Caco-2 (cell line): ENCODE measurements at regions not wholly inside any gene's neighbourhood (a gene's known extent, or its start where the extent isn't known, plus 50 kb on each side); places are given as distances from the start of the nearest gene placed in this dataset.

Experiments used
- BruUV-seq: library from RNA; stranded (reverse); fragments of 400-500 nt; replicated peaks from 2 replicates; lab custom pipeline; 2021; lab: Mats Ljungman, UMichigan
- CTCF ChIA-PET: fragments of 300-600 bp; sonication (Branson Sonifier 250); formaldehyde crosslinking; loops from one replicate; lab custom pipeline; 2022; ENCODE audit warnings: antibody characterized with exemption; lab: Charles Lee
- POLR2A ChIA-PET: fragments of 300-600 bp; sonication (Branson Sonifier 250); formaldehyde crosslinking; loops from one replicate; lab custom pipeline; 2022; ENCODE audit warnings: antibody characterized with exemption; lab: Charles Lee
- DNase-seq, 2 experiments: peaks; one replicate each; pipeline versions ENCODE4 v3.0.0 to v3.0.0-alpha.2; 2020 to 2022
- H3K27me3 ChIP-seq: replicated peaks from 2 replicates; pipeline ENCODE4 v1.6.0; 2011; ENCODE audit warnings: low read length; ENCODE audit not compliant: control insufficient read depth, insufficient read depth
- H3K36me3 ChIP-seq: 2 replicates; pipeline ENCODE4 v1.5.1; 2011; ENCODE audit warnings: low read length; ENCODE audit not compliant: control insufficient read depth, insufficient read depth
- H3K4me1 ChIP-seq: fragments of 250-450 bp; sonication (Bioruptor Pico); 2 replicates; pipeline ENCODE4 v1.5.1; 2020; ENCODE audit warnings: mild to moderate bottlenecking
- H3K4me3 ChIP-seq: 2 replicates; pipeline ENCODE4 v1.5.1; 2011; ENCODE audit warnings: low read depth, mild to moderate bottlenecking, control low read depth, low read length
- H3K9me3 ChIP-seq: fragments of 250-450 bp; sonication (Bioruptor Pico); 2 replicates; pipeline ENCODE4 v1.5.1; 2020; ENCODE audit warnings: mild to moderate bottlenecking, moderate library complexity
- H3K27ac Mint-ChIP-seq: one replicate; pipeline ENCODE4 v1.8.0; 2022; ENCODE audit warnings: mixed read lengths; ENCODE audit not compliant: unreplicated experiment
- H3K27me3 Mint-ChIP-seq: one replicate; pipeline ENCODE4 v1.8.0; 2022; ENCODE audit warnings: mixed read lengths; ENCODE audit not compliant: insufficient read depth, unreplicated experiment
- H3K36me3 Mint-ChIP-seq: one replicate; pipeline ENCODE4 v1.8.0; 2022; ENCODE audit warnings: mild to moderate bottlenecking, mixed read lengths; ENCODE audit not compliant: insufficient read depth, unreplicated experiment
- H3K4me1 Mint-ChIP-seq: one replicate; pipeline ENCODE4 v1.8.0; 2022; ENCODE audit warnings: low read depth, mixed read lengths; ENCODE audit not compliant: unreplicated experiment
- H3K4me3 Mint-ChIP-seq: one replicate; pipeline ENCODE4 v1.8.0; 2022; ENCODE audit warnings: mild to moderate bottlenecking, moderate library complexity, mixed read lengths; ENCODE audit not compliant: unreplicated experiment
- H3K9me3 Mint-ChIP-seq: one replicate; pipeline ENCODE4 v1.8.0; 2022; ENCODE audit warnings: mixed read lengths; ENCODE audit not compliant: unreplicated experiment
- CTCF ChIP-seq, 2 experiments: fragments of 200-600 bp in 1 of 2; IDR thresholded peaks; 1 replicate in 1 of 2; 2 replicates in 1 of 2; pipeline versions ENCODE4 v1.5.1 to v1.8.0; 2011 to 2022; ENCODE audit warnings: antibody characterized with exemption in 1 of 2, control low read depth in 1 of 2, inconsistent platforms in 1 of 2, low read depth in 1 of 2, low read length in 1 of 2, mild to moderate bottlenecking in 1 of 2, moderate library complexity in 1 of 2; ENCODE audit not compliant: insufficient read depth in 1 of 2, severe bottlenecking in 1 of 2, unreplicated experiment in 1 of 2
- intact Hi-C: fragments of 100-400 bp; cut with micrococcal nuclease; formaldehyde crosslinking; loops from one replicate; pipeline ENCODE4 v1.10.0; 2022; ENCODE audit not compliant: unreplicated experiment

- no peak overlapping the region for H3K4me3 ChIP-seq
- Mint-ChIP-seq H3K9me3 (no peaks in the 10 kb centered on the region), H3K27ac (no peak overlapping the region), H3K4me1 (no peaks in the 10 kb centered on the region), H3K4me3 (no peak overlapping the region), H3K27me3 (no peaks in the 10 kb centered on the region), H3K36me3 (no peaks in the 10 kb centered on the region)
- no peaks in the 10 kb centered on the region for H3K27me3 ChIP-seq
- ChIA-PET POLR2A (no interaction called here), CTCF (no interaction called here)
- H3K9me3 ChIP-seq: no peaks in the 10 kb centered on the region; the same call in 1 of the 2 replicates
- no peak for TF ChIP-seq CTCF (IDR thresholded peaks at IDR 0.05; ENCODE audit: insufficient read depth in 1 of 2, low read depth in 1 of 2, low read length in 1 of 2, severe bottlenecking in 1 of 2, unreplicated experiment in 1 of 2)
- no TSS peak for BruUV-seq
- no peaks in the 10 kb centered on the region for H3K4me1 ChIP-seq
- H3K36me3 ChIP-seq: no peaks in the 10 kb centered on the region
- DNase-seq: no peak
- intact Hi-C loops: no loop called here
Measured at GRCh38 chr7:20952916-20953315, 166.2 kb upstream of the SP8 start.

GRCh38 chr7:20954711-20955619 is 168.3 kb upstream of the SP8 start:
- intact Hi-C loops: no loop called here

GRCh38 chr7:20958572-20958971 is 171.9 kb upstream of the SP8 start:
- no peaks in the 10 kb centered on the region for H3K27me3 ChIP-seq
- H3K36me3 Mint-ChIP-seq: no peaks in the 10 kb centered on the region
- no peak overlapping the region for H3K4me3 ChIP-seq
- no peak overlapping the region for H3K4me3 Mint-ChIP-seq
- H3K27me3 Mint-ChIP-seq: no peaks in the 10 kb centered on the region
- TF ChIP-seq CTCF (IDR thresholded peaks at IDR 0.05; ENCODE audit: insufficient read depth in 1 of 2, low read depth in 1 of 2, low read length in 1 of 2, severe bottlenecking in 1 of 2, unreplicated experiment in 1 of 2): no peak
- ChIA-PET POLR2A (no interaction called here), CTCF (no interaction called here)
- H3K36me3 ChIP-seq: no peaks in the 10 kb centered on the region
- no TSS peak for BruUV-seq
- peaks cover 14% of the 10 kb centered on the region for H3K4me1 Mint-ChIP-seq
- no peak overlapping the region for H3K27ac Mint-ChIP-seq
- H3K4me1 ChIP-seq: peaks cover 12% of the 10 kb centered on the region
- H3K9me3 ChIP-seq: no peaks in the 10 kb centered on the region
- no peaks in the 10 kb centered on the region for H3K9me3 Mint-ChIP-seq
- no peak for DNase-seq
- intact Hi-C loops: no loop called here

More at GRCh38 chr7:20954711-20955619, 168.3 kb upstream of the SP8 start:
- no peak for DNase-seq
- no TSS peak for BruUV-seq
- Histone ChIP-seq H3K4me1 (peaks cover 12% of the 10 kb centered on the region), H3K4me3 (no peak overlapping the region), H3K36me3 (no peaks in the 10 kb centered on the region), H3K27me3 (no peaks in the 10 kb centered on the region), H3K9me3 (no peaks in the 10 kb centered on the region)
- no peaks in the 10 kb centered on the region for H3K9me3 Mint-ChIP-seq
- peaks cover 12% of the 10 kb centered on the region for H3K4me1 Mint-ChIP-seq
- H3K27ac Mint-ChIP-seq: no peak overlapping the region
- CTCF ChIA-PET: no interaction called here
- no peak overlapping the region for H3K4me3 Mint-ChIP-seq
- TF ChIP-seq CTCF (IDR thresholded peaks at IDR 0.05; ENCODE audit: insufficient read depth in 1 of 2, low read depth in 1 of 2, low read length in 1 of 2, severe bottlenecking in 1 of 2, unreplicated experiment in 1 of 2): no peak
- H3K36me3 Mint-ChIP-seq: no peaks in the 10 kb centered on the region
- H3K27me3 Mint-ChIP-seq: no peaks in the 10 kb centered on the region
- POLR2A ChIA-PET: no interaction called here
